Non-pigmented ciliary epithelial cell (primary cell): ENCODE measurements at regions not wholly inside any gene's neighbourhood (a gene's known extent, or its start where the extent isn't known, plus 50 kb on each side); places are given as distances from the start of the nearest gene placed in this dataset.

Experiments used
- DNase-seq: peaks from one replicate; pipeline ENCODE4 v3.0.0-alpha.2; 2010; ENCODE audit warnings: low read depth

DNA sequence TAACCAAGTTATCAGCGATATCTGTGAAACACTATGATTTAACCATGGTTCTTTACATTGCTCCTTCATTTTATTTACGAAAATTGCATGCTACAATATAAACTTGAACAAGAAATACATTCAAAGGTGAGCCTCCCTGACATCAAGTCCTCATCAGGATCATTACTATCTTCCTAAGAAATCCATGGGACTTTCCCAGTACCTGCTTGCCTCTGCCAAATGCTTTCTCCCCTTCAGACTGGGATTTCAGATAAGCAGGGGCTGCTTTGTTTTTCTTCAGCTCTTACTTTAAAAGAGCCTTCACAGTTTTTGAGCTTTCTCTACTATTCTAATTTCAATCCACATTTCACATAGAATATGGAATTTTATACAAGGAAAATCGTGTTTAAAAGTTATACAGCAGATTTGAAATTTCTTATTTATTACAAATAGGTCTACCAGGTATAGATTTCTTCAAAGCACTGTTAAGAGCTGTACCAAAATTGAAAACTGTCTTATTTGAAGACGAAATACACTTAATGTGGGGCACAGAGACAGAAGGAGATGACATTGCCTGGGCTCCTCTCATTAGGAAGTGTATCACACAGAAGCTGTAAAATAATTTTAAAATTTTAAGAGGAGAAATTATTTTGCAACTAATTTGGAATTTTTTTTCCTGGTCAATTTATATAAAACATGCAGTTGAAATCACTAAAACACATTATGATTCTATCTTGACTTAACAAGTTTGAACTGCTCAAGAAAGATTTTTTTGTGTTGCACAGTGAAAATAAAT is 615.0 kb upstream of the AGTR1 start:
- no peak for DNase-seq

GRCh38 chr3:148083526-148084182 is 614.0 kb upstream of the AGTR1 start:
- no peak for DNase-seq

DNA sequence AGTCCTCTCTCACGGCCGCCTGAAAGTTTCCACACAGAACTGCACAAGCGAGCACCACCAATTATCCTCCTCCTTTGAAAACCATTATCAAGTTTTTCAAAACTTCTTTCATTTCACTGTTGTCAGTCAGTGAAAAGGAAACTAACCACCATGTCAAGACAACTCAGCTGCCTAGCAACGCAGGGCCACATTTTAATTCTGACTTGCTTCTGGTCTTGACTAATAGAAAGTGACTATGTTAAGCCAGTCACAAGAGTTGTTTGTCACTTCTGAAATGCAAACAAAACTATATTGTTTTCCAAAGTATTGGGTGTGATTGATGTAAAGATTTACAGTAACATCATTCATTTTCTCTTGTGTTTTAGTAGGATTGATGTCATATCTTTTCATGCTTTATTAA is 612.8 kb upstream of the AGTR1 start:
- no peak for DNase-seq

DNA sequence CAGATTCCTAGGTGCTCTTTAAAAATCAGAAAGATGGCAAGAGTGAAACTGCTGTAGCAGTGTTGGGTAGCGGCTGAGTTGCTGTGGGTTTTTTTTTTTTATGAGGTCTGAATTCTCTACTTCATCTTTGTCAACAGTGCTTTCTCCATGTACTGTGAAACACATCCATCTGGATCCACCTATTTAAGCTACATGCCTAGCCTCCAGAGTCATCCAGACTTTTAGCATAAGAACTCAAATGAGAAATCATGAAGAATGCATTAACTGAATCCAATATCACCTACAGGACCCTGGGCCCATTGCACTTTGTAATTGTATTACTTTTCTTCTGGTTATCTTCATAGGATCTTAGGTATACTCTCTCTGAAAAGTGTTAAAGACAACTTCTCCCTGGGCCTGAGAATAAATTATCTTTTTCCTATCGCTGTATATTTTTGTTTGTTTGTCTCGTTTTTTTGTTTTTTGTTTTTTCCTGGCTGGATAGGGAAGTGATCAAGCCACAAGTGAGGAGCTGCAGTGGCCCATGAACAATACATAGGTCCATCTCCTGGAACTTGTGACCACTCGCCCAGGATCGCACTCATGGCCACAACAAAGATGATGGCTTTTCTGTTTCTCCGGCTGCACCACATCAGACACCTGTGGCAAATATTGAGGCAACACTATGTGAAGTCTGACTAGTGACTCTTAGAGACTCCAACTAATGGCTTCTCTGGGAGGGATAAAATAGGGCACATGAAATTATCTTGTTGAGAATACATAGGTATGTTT is 609.9 kb upstream of the AGTR1 start:
- DNase-seq, result no peak

GRCh38 chr3:148089171-148089570 is 608.5 kb upstream of the AGTR1 start:
- no peak for DNase-seq

DNA sequence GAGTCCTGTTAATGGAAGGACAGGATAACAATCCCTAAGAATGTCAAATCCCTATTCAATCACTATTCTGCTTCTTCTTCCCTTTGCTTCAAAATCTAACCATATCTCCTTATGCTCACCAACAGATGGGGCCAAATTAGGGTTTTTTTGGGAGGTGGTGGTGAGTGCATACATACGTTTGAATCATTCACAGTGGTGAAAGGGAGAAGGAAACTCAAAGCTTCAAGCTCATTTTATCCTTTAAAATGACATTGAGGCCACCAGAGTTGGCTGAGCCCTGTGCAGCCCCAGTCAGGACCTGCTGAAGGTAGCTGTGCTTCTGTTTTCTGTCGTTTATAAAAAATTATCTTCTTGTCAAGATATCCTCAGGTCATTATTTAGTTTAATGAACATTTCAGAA is 607.5 kb upstream of the AGTR1 start:
- DNase-seq, result no peak

GRCh38 chr3:148092624-148093347 is 604.9 kb upstream of the AGTR1 start:
- DNase-seq, result no peak

GRCh38 chr3:148093753-148094152 is 604.0 kb upstream of the AGTR1 start:
- DNase-seq, result no peak

DNA sequence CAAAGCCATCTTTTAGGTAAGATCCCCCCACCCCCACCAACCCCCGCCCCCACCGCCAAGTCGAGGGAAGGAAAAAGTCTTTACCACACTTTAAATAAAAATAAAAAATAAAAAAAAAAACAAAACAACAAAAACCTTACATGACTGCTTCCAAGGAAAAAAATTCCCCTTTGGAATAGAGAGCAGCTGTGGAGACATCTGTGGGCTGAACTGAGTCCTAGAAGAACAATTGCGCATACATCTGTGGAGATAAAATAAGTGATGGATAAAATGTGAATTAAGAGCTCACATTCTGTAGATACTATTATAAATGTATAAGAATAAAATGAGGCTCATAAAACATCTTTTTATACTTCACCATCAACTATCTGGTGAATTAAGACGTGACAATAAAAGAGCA is 601.7 kb upstream of the AGTR1 start:
- no peak for DNase-seq

DNA sequence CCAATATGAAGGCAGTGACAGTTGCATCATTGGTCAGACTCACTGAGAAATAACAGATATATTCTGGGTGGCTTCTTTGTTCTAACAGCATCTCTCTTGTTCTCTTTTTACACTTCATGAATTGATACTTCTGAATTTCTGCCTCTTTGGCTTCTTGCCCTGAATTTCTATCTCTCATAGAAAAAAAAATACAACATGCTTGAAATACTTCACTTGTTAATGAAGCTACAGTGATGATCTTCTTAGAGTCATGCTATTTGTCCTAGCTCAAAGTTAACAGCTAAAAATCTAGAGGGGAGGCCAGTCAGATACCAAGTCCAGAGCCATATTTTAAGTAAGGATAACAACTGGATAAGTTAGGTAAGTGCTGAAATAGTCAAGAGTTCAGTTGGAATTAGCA is 597.2 kb upstream of the AGTR1 start:
- DNase-seq, result no peak

GRCh38 chr3:148101061-148101460 is 596.6 kb upstream of the AGTR1 start:
- DNase-seq, result no peak

DNA sequence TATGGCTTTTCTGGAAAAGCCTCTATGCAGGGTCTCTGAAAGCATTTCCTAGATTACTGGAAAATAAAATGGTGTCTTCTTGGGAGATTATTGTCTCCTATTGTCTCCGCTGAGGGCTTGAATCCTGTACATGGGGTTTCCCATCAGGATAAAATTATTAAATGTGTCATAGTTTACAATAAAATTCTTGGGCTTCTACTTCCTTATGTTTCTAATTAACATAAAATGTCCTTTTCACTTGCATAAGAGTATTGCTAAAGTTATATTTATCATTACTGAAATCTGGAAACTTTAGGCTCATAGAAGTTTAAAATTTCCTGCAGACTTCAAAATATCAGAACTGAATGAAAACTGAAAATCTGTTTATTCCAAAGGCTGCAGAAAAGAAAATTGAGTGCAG is 595.5 kb upstream of the AGTR1 start:
- no peak for DNase-seq

DNA sequence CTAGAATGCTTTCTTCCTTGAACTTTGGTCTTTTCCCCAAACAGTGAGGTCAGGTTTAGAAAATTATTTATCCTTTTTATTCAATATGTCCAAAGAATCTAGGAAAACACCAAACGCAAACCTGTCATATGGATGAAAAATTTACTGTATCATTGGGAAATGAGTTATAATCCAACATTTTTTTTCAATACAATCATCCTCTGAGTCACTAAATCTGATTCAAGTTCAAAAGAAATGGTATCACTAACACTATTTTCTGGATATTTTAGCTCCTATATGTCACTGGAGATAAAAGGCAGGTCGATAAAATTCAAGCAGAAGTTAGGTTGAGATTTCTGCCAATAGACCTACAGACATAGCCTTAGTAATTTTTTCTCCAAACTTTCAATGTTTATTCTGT is 591.6 kb upstream of the AGTR1 start:
- no peak for DNase-seq

DNA sequence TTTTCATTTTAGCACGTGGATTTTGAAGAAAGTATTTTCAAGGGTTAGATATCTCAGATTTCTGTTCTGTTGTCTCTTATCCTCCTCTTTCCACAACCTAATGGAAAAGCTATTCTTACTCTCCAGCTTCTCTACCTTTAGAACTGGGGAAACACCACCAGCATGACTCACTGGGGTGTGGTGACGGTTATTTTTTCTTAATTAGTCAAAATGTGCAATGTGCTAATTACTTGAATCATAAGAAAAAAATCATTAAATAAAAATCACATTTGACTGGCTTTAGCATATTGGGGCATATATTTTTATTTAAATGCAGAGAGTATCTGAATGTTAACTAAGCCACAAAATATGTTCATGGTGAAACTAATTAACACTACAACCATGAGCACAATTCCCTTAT is 570.7 kb upstream of the AGTR1 start:
- DNase-seq, result no peak

DNA sequence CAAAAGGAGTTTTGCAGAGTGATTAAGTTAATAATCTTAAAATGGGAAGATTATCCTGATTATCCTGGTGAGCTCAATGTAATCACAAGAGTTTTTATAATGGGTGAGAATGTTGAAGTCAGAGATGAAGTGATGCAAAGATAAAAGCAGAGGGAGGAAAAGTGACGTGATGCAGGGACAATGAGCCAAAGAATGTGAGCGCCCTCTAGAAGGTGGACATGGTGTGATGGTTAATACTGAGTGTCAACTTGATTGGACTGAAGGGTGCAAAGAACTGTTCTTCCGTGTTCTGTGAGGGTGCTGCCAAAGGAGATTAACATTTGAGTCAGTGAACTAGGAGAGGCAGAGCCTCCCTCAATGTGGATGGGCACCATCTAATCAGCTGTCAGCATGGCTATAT is 569.6 kb upstream of the AGTR1 start:
- DNase-seq, result no peak

GRCh38 chr3:148131990-148132638 is 565.6 kb upstream of the AGTR1 start:
- peak; percentile 20 for DNase-seq

DNA sequence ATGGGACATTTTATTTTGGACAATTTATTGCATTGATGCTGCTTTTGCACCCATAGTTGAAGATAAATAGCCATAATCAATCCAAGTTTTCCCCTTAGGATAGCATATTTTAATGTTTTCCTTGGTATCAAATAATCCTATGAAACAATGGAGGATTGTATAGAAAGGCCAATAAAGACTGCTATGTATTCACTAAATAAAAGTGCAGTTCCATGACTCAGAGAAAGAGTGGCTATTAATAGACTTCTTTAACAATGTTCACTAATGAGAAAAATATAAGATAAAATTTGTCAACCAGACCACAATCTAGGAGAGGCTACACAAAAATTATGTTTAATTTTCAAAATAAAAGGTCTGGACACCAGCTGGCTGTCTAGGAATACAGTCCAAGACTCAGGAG is 560.9 kb upstream of the AGTR1 start:
- no peak for DNase-seq

- no peak for DNase-seq
These were observed 551.5 kb upstream of the AGTR1 start for GRCh38 chr3:148146241-148146640.

DNA sequence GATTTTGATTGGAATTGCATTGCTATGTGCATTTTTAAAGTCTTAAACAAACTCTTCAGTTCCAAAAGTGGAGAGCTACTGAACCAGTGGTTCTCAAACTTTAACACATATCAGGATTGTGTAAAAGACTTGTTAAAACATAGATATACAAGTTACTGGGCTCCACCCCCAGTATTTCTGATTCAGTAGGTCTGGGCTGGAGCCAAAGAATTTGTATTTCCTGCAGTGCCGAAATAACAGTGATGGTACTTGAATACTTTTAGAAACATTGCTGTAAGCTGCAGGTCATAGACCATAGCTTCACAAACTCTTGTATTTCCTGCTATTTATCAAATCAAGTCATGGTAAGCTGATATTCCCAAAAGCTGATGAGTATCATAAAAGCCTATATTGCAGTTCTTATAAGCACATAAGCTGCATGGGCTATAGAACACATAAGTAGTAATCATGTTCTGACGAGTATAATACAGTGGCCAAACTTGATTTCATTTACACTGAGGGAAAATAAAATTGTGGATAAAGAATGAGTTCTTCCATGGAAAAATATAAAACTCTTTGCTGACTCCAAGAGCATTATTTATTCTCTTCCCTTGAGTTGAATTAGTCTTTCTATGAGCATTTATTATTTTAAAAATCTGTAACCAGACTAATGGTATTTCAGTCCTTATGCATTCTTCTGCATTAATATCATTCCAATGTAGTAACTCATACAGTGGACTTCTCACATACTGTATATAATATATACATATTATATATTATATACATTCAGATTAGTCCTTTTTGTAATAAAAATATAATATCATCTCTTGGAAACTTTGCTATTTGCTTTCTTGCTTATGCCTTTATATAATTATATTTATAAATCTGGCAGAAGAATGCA is 550.5 kb upstream of the AGTR1 start:
- DNase-seq, result peak; percentile 56

DNA sequence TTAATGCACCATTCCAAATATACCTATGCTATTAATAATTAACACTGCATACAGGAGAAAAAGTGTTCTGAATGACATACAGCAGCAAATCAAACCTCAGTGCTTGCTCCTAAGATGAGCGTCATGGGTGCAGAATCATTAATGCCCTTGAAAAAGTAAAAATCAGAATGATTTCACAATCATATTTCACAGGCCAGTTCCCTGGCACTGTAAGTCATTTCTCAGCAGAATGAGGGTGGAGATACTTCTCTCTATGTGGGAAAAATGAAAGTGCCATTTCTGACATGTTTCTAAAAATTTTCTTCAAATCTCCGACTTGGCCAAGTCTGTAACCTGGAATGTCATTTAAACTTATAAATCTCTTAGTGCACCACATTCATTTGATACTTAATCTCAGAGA is 549.8 kb upstream of the AGTR1 start:
- no peak for DNase-seq

DNA sequence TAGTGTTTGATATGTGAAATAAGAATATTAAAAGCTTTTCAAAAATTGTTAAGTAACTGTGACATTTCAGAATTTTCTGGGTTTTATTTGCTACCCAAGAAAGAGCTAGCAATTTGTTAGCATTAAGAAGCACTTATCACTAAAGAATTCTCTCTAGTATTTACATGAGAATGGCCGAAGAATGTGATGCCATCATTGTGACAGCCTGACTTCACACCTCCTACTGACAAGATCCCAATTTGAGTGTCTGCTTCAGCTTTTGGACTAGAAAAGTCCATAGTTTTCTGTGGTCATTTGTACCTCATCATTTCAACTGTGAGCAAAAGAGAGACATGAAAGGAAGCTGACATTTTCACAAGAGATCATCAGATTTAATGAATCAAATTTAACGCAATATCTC is 548.1 kb upstream of the AGTR1 start:
- DNase-seq, result no peak
